HG02759 (cell line): ENCODE measurements at regions not wholly inside any gene's neighbourhood (a gene's known extent, or its start where the extent isn't known, plus 50 kb on each side); places are given as distances from the start of the nearest gene placed in this dataset.
"Not testable (repeated sequence)": the region's sequence is repeated elsewhere in the genome, so short reads cannot be mapped to it uniquely, and the experiment has no call there.

ENCODE experiments used
- ATAC-seq: cut with Tn5 transposase; IDR thresholded peaks from one replicate; pipeline ENCODE4 v1.9.1; 2021; ENCODE audit warnings: mild to moderate bottlenecking, moderate library complexity; ENCODE audit not compliant: unreplicated experiment

GRCh38 chr5:106408570-106408969, 1262.2 kb downstream of the EFNA5 start:
- ATAC-seq: no peak

GRCh38 chr5:106408141-106408540, 1262.6 kb downstream of the EFNA5 start:
- ATAC-seq: no peak

- ATAC-seq: no peak
These were observed 1269.2 kb downstream of the EFNA5 start for GRCh38 chr5:106401561-106401960.

GRCh38 chr5:106399391-106399790, 1271.3 kb downstream of the EFNA5 start:
- ATAC-seq: no peak

GRCh38 chr5:106397700-106398099, 1273.0 kb downstream of the EFNA5 start:
- ATAC-seq: no peak

GRCh38 chr5:106393276-106393675, 1277.5 kb downstream of the EFNA5 start:
- ATAC-seq: no peak

GRCh38 chr5:106392766-106393165, 1278.0 kb downstream of the EFNA5 start:
- ATAC-seq: no peak

GRCh38 chr5:106387767-106388166, 1283.0 kb downstream of the EFNA5 start:
- ATAC-seq: not testable (repeated sequence)

- ATAC-seq: no peak
These were observed 1284.5 kb downstream of the EFNA5 start for GRCh38 chr5:106386287-106386686.

- ATAC-seq: no peak
These were observed 1290.0 kb downstream of the EFNA5 start for GRCh38 chr5:106380736-106381135.

GRCh38 chr5:106376522-106376921, 1294.2 kb downstream of the EFNA5 start:
- no peak for ATAC-seq

GRCh38 chr5:106374956-106375355, 1295.8 kb downstream of the EFNA5 start:
- ATAC-seq: no peak

GRCh38 chr5:106368021-106368420, 1302.7 kb downstream of the EFNA5 start:
- no peak for ATAC-seq

GRCh38 chr5:106367281-106367680, 1303.5 kb downstream of the EFNA5 start:
- no peak for ATAC-seq

- ATAC-seq: no peak
These were observed 1307.2 kb downstream of the EFNA5 start for GRCh38 chr5:106363578-106363977.

- no peak for ATAC-seq
These were observed 1308.8 kb downstream of the EFNA5 start for GRCh38 chr5:106361905-106362304.

GRCh38 chr5:106331415-106331814, 1339.3 kb downstream of the EFNA5 start:
- no peak for ATAC-seq

- no peak for ATAC-seq
These were observed 1346.4 kb downstream of the EFNA5 start for GRCh38 chr5:106324356-106324755.

- ATAC-seq: no peak
These were observed 1349.5 kb downstream of the EFNA5 start for GRCh38 chr5:106321242-106321641.

- ATAC-seq: no peak
These were observed 1356.4 kb downstream of the EFNA5 start for GRCh38 chr5:106314221-106314824.

- ATAC-seq: no peak
These were observed 1358.4 kb downstream of the EFNA5 start for GRCh38 chr5:106312360-106312759.

GRCh38 chr5:106311230-106311915, 1359.4 kb downstream of the EFNA5 start:
- no peak for ATAC-seq

GRCh38 chr5:106307265-106307664, 1363.5 kb downstream of the EFNA5 start:
- ATAC-seq: no peak
